NT2/D1 (cell line): ENCODE measurements at regions not wholly inside any gene's neighbourhood (a gene's known extent, or its start where the extent isn't known, plus 50 kb on each side); places are given as distances from the start of the nearest gene placed in this dataset.

ENCODE experiments used
- YY1 ChIP-seq: IDR thresholded peaks from 2 replicates; pipeline ENCODE4 v1.6.1; 2011; ENCODE audit not compliant: insufficient read length, insufficient read depth
- ZNF274 ChIP-seq: IDR thresholded peaks from 2 replicates; pipeline ENCODE4 v1.6.1; 2011; ENCODE audit warnings: mild to moderate bottlenecking, low read depth, low read length

GRCh38 chr6:165890404-165890735 lies 227.3 kb upstream of the PDE10A start:
- no peak for TF ChIP-seq ZNF274
- TF ChIP-seq YY1: no peak
